ENCODE measurements at regions not wholly inside any gene's neighbourhood (a gene's known extent, or its start where the extent isn't known, plus 50 kb on each side); places are given as distances from the start of the nearest gene placed in this dataset.

GRCh38 chr13:107803822-107804495 is 411.4 kb downstream of the LIG4 start:
- TF ChIP-seq CTCF (IDR thresholded peaks at IDR 0.05), result no peak
- TF ChIP-seq POLR2A (IDR thresholded peaks at IDR 0.05), result no peak
